Esophagus squamous epithelium (tissue), 4 donors: ENCODE measurements at regions not wholly inside any gene's neighbourhood (a gene's known extent, or its start where the extent isn't known, plus 50 kb on each side); places are given as distances from the start of the nearest gene placed in this dataset.

Experiments
- POLR2A ChIP-seq, 4 donors: fragments of 450-650 bp; IDR thresholded peaks; one replicate each; pipeline ENCODE4 v1.6.1; 2017; ENCODE audit warnings: antibody characterized with exemption in 4 of 4, mild to moderate bottlenecking in 4 of 4, moderate library complexity in 3 of 4
- TF ChIP-seq, protein P1 (sequence below), 6 experiments: fragments of 450-650 bp in 4 of 6; fragments of 200-600 bp in 2 of 6; sonication (generic) in 2 of 6; IDR thresholded peaks; one replicate each; pipeline ENCODE4 v1.5.1; 2016 to 2019; ENCODE audit warnings: antibody characterized with exemption in 6 of 6, mild to moderate bottlenecking in 4 of 6, moderate library complexity in 4 of 6

DNA sequence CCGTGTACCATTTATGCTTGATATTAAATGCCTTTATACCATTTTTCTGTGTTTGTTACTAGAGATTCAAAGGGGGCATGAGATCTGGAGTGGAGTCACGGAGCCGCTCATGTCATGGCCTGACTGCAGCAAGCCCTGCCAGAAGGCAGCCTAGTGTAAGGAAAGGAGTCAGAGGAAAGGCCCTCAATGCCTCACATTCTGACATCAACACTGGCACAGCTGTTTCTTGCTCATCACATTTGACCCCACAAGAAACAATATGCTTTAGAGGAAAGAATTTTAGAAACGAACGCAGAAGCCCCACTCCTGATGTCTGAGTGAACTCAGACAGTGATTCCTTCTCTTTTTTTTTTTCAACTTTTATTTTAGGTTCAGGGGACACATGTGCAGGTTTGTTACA is 322.4 kb upstream of the CPEB2 start:
- TF ChIP-seq, protein P1, sequence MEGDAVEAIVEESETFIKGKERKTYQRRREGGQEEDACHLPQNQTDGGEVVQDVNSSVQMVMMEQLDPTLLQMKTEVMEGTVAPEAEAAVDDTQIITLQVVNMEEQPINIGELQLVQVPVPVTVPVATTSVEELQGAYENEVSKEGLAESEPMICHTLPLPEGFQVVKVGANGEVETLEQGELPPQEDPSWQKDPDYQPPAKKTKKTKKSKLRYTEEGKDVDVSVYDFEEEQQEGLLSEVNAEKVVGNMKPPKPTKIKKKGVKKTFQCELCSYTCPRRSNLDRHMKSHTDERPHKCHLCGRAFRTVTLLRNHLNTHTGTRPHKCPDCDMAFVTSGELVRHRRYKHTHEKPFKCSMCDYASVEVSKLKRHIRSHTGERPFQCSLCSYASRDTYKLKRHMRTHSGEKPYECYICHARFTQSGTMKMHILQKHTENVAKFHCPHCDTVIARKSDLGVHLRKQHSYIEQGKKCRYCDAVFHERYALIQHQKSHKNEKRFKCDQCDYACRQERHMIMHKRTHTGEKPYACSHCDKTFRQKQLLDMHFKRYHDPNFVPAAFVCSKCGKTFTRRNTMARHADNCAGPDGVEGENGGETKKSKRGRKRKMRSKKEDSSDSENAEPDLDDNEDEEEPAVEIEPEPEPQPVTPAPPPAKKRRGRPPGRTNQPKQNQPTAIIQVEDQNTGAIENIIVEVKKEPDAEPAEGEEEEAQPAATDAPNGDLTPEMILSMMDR (IDR thresholded peaks at IDR 0.05): no peak
- TF ChIP-seq POLR2A (IDR thresholded peaks at IDR 0.05): no peak
